PFSK-1 (cell line): ENCODE measurements at regions not wholly inside any gene's neighbourhood (a gene's known extent, or its start where the extent isn't known, plus 50 kb on each side); places are given as distances from the start of the nearest gene placed in this dataset.

Experiments used
- FOXP2 ChIP-seq: optimal IDR thresholded peaks from 2 replicates; pipeline ENCODE3; 2011; ENCODE audit warnings: borderline replicate concordance, control low read depth, inconsistent platforms; ENCODE audit not compliant: insufficient read depth; ENCODE audit errors: extremely low read length, extremely low read depth
- POLR2AphosphoS5 ChIP-seq: IDR thresholded peaks from 2 replicates; pipeline ENCODE4 v1.6.1; 2012; ENCODE audit warnings: low read depth, mild to moderate bottlenecking, control low read depth, low read length, moderate library complexity
- SIN3A ChIP-seq: IDR thresholded peaks from 2 replicates; pipeline ENCODE4 v1.6.1; 2012; ENCODE audit warnings: mild to moderate bottlenecking, low read length, moderate library complexity, borderline replicate concordance; ENCODE audit not compliant: insufficient read depth
- TAF1 ChIP-seq: IDR thresholded peaks from 2 replicates; pipeline ENCODE4 v1.6.1; 2012; ENCODE audit warnings: low read length, control low read depth, borderline replicate concordance; ENCODE audit not compliant: insufficient read depth
- TF ChIP-seq, protein P1 (sequence below), 2 experiments: IDR thresholded peaks; 2 replicates each; pipeline versions ENCODE4 v1.6.1 to v1.8.0; 2011 to 2012; ENCODE audit warnings: low read depth in 2 of 2, low read length in 2 of 2, control low read depth in 1 of 2, inconsistent platforms in 1 of 2, mild to moderate bottlenecking in 1 of 2, moderate library complexity in 1 of 2; ENCODE audit not compliant: insufficient read depth in 1 of 2

DNA sequence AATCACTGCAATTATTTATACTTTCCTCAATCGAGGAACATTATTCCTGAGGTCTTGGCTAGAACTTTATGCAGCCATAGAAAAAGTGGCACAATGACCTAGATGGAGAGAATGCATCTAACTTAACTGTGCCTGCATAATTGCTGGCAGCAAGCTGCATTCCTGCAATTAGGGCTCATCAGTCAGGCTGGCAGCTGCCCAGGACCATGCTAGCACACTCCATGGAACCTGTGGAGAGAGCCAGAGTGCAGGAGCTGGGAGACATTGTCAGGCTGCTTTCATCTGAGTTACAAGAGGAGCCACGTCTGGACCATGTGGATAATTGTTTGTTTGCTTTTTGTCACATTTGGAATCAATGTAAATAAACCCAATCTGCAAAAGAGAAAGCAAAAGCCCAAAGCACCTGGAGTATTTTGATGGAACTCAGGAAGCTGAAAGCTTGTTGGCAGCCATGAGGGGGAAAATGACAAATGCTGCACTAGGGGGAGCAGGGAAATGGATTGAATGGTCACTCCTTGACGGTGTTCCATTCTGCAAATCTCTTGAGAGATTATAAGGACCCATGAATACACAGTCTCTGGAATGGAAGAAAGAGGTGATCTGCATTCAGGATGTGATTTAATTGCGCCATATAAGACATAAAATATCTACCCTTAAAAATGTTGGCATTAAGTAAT lies 839.9 kb downstream of the MAT2B start:
- TF ChIP-seq, protein P1, sequence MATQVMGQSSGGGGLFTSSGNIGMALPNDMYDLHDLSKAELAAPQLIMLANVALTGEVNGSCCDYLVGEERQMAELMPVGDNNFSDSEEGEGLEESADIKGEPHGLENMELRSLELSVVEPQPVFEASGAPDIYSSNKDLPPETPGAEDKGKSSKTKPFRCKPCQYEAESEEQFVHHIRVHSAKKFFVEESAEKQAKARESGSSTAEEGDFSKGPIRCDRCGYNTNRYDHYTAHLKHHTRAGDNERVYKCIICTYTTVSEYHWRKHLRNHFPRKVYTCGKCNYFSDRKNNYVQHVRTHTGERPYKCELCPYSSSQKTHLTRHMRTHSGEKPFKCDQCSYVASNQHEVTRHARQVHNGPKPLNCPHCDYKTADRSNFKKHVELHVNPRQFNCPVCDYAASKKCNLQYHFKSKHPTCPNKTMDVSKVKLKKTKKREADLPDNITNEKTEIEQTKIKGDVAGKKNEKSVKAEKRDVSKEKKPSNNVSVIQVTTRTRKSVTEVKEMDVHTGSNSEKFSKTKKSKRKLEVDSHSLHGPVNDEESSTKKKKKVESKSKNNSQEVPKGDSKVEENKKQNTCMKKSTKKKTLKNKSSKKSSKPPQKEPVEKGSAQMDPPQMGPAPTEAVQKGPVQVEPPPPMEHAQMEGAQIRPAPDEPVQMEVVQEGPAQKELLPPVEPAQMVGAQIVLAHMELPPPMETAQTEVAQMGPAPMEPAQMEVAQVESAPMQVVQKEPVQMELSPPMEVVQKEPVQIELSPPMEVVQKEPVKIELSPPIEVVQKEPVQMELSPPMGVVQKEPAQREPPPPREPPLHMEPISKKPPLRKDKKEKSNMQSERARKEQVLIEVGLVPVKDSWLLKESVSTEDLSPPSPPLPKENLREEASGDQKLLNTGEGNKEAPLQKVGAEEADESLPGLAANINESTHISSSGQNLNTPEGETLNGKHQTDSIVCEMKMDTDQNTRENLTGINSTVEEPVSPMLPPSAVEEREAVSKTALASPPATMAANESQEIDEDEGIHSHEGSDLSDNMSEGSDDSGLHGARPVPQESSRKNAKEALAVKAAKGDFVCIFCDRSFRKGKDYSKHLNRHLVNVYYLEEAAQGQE (IDR thresholded peaks at IDR 0.05; ENCODE audit: insufficient read depth in 1 of 2, low read depth in 2 of 2, low read length in 2 of 2): no peak
- TF ChIP-seq POLR2AphosphoS5 (no peak), TAF1 (no peak), SIN3A (no peak), FOXP2 (no peak)

DNA sequence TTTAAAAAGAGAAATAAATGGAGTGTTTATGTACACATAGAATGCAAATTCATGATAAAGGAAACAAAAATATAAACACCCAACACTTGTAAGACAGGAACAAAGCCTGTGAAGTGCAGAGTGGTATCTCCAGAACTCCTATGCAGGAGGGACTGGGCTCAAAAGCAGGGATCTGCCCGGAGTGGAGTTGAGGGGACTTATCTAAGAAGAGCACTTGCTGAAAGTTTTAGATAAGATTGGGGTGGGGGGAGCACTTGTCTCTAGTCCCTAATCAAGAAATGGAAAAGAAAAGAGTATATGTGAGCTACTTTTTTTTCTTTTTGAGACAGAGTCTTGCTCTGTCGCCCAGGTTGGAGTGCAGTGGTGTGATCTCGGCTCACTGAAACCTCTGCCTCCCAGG lies 840.4 kb downstream of the MAT2B start:
- TF ChIP-seq SIN3A: no peak
- no peak for TF ChIP-seq POLR2AphosphoS5
- no peak for TF ChIP-seq FOXP2
- TF ChIP-seq TAF1: no peak
- TF ChIP-seq, protein P1 (IDR thresholded peaks at IDR 0.05; ENCODE audit: insufficient read depth in 1 of 2, low read depth in 2 of 2, low read length in 2 of 2): no peak

DNA sequence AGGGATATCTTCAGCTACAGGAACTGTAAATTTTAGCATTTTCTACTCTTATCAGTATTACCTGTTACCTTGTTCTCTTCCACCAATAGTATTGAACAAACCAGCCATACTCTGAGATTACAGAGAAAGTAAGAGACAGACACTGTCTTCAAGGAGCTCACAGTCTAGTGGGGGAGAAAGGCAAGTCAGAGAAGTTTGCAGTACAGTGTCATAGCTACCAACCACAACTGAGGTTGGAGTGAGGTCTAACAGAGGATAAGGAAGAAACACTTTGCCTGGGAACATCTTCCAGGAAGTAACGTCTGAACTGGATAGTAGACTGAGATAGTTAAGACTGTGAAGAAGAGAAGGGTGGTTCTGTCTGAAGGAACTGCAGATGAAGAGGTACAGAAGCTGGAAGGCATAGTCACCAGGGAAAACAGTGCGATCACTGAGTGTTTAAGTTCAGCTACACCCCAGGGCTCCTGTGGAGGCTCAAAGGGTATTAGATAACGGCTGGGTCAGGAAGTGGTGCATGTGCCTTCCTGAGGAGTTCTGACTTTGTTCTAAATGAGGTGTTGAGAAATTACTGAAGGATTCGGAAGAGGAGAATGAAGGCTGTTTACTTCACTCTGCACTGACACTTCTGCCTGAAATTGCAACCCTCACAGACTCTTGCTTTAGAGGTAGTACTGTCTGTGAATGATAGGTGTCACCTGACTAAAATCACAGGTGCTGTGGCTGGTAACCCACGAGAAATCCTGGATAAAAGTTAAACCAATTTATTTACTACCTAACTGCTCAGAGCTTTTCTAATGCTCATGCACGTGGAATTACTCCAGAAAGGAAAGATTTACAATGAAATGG lies 841.6 kb downstream of the MAT2B start:
- no peak for TF ChIP-seq FOXP2
- TF ChIP-seq POLR2AphosphoS5: no peak
- TF ChIP-seq TAF1: no peak
- no peak for TF ChIP-seq SIN3A
- TF ChIP-seq, protein P1 (IDR thresholded peaks at IDR 0.05; ENCODE audit: insufficient read depth in 1 of 2, low read depth in 2 of 2, low read length in 2 of 2): no peak

DNA sequence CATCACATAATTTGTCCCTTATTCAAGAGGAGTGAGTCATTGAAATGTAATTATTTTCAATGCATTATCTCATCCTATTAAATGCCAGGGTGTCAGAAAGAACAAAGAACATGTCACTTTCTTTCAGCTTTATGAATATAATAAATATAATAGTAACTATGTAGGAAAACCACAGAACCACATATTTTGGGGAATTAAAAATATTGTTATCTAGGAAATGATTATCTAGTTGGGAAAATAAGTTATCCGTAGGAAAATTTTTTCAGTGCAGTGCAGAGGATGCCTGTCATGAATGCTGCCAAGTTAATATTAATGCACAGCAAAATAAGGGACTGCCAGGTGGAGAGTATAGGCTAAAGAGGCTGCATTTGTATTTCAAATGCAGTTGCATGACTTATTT lies 844.8 kb downstream of the MAT2B start:
- TF ChIP-seq, protein P1 (IDR thresholded peaks at IDR 0.05; ENCODE audit: insufficient read depth in 1 of 2, low read depth in 2 of 2, low read length in 2 of 2): no peak
- TF ChIP-seq TAF1 (no peak), POLR2AphosphoS5 (no peak), FOXP2 (no peak), SIN3A (no peak)
